ENCODE measurements at regions not wholly inside any gene's neighbourhood (a gene's known extent, or its start where the extent isn't known, plus 50 kb on each side); places are given as distances from the start of the nearest gene placed in this dataset.

- intact Hi-C loops (cut with micrococcal nuclease): no loop called here
- Histone ChIP-seq H4K20me1 (replicated peaks; ENCODE audit: control insufficient read depth, insufficient read depth, low read length) (no peaks in the 10 kb centered on the region), H3K4me1 (replicated peaks in 1 of 2; ENCODE audit: control insufficient read depth in 2 of 2, insufficient read depth in 2 of 2, low read length in 2 of 2) (no peaks in the 10 kb centered on the region), H3K79me2 (ENCODE audit: control insufficient read depth, insufficient read depth, low read length) (no peaks in the 10 kb centered on the region), H3K27me3 (ENCODE audit: control insufficient read depth in 2 of 2, insufficient read depth in 2 of 2, low read length in 2 of 2) (no peaks in the 10 kb centered on the region), H3K9ac (ENCODE audit: insufficient read depth in 1 of 2, low read depth in 2 of 2, low read length in 2 of 2) (no peak overlapping the region), H2AFZ (ENCODE audit: low read depth, low read length) (no peak overlapping the region), H3K9me3 (replicated peaks; ENCODE audit: control insufficient read depth, insufficient read depth, low read depth, low read length) (no peaks in the 10 kb centered on the region), H3K4me2 (ENCODE audit: insufficient read depth, low read length) (no peak overlapping the region), H3K4me3 (no peak overlapping the region), H3K9me1 (ENCODE audit: control insufficient read depth, insufficient read depth, low read length) (no peaks in the 10 kb centered on the region), H3K36me3 (ENCODE audit: control insufficient read depth, insufficient read depth, low read length) (no peaks in the 10 kb centered on the region), H3K27ac (ENCODE audit: extremely low read depth, low read depth, low read length) (no peak overlapping the region)
- no TSS peak for BruUV-seq (replicated peaks)
- 0% methylated on average over 4 of the region's 4 CpGs for WGBS (ENCODE audit: insufficient coverage, low coverage, missing lambda C conversion rate)
- FAIRE-seq: no peak
- in situ Hi-C loops (cut with MboI): no loop called here
- TF ChIP-seq MAX (CRISPR knock-in tag; IDR thresholded peaks at IDR 0.05) (no peak), ZSCAN29 (IDR thresholded peaks at IDR 0.05) (no peak), KDM2B (CRISPR knock-in tag; IDR thresholded peaks at IDR 0.05) (no peak), ZNF695 (CRISPR knock-in tag; IDR thresholded peaks at IDR 0.05) (no peak), KAT7 (CRISPR knock-in tag; IDR thresholded peaks at IDR 0.05; ENCODE audit: borderline replicate concordance) (no peak)
- ATAC-seq: no peak
- ChIA-PET CTCF (ENCODE audit: low intra/inter-chr PET ratio) (no interaction called here), POLR2A (no interaction called here)
- DNase-seq (ENCODE audit: extremely low read depth in 1 of 4, low spot score in 3 of 4): no peak
Observed at GRCh38 chr12:16685107-16685506, 79.1 kb upstream of the LMO3 start.

GRCh38 chr12:16681196-16681595 is 75.2 kb upstream of the LMO3 start:
- CTCF ChIA-PET (ENCODE audit: low intra/inter-chr PET ratio): no interaction called here
- Histone ChIP-seq H3K9me3 (replicated peaks; ENCODE audit: control insufficient read depth, insufficient read depth, low read depth, low read length) (no peaks in the 10 kb centered on the region), H3K4me3 (no peak overlapping the region), H3K27ac (ENCODE audit: extremely low read depth, low read depth, low read length) (no peak overlapping the region), H3K9me1 (ENCODE audit: control insufficient read depth, insufficient read depth, low read length) (no peaks in the 10 kb centered on the region), H3K36me3 (ENCODE audit: control insufficient read depth, insufficient read depth, low read length) (no peaks in the 10 kb centered on the region), H4K20me1 (replicated peaks; ENCODE audit: control insufficient read depth, insufficient read depth, low read length) (no peaks in the 10 kb centered on the region), H3K79me2 (ENCODE audit: control insufficient read depth, insufficient read depth, low read length) (no peaks in the 10 kb centered on the region), H3K4me2 (ENCODE audit: insufficient read depth, low read length) (no peak overlapping the region), H2AFZ (ENCODE audit: low read depth, low read length) (no peak overlapping the region), H3K27me3 (ENCODE audit: control insufficient read depth in 2 of 2, insufficient read depth in 2 of 2, low read length in 2 of 2) (no peaks in the 10 kb centered on the region), H3K4me1 (replicated peaks in 1 of 2; ENCODE audit: control insufficient read depth in 2 of 2, insufficient read depth in 2 of 2, low read length in 2 of 2) (no peaks in the 10 kb centered on the region), H3K9ac (ENCODE audit: insufficient read depth in 1 of 2, low read depth in 2 of 2, low read length in 2 of 2) (no peak overlapping the region)
- in situ Hi-C loops (cut with MboI): no loop called here
- DNase-seq (ENCODE audit: extremely low read depth in 1 of 4, low spot score in 3 of 4) (no peak), FAIRE-seq (no peak), ATAC-seq (no peak)
- intact Hi-C loops (cut with micrococcal nuclease): no loop called here
- BruUV-seq (replicated peaks): no TSS peak
- POLR2A ChIA-PET: no interaction called here
- TF ChIP-seq MAFF (IDR thresholded peaks at IDR 0.05; ENCODE audit: low read length) (no peak), ETV5 (CRISPR knock-in tag; IDR thresholded peaks at IDR 0.05; ENCODE audit: low read depth) (no peak), NRF1 (conservative IDR thresholded peaks at IDR 0.05 in 1 of 2, IDR thresholded peaks at IDR 0.05 in 1 of 2) (no peak), DDX20 (tag; IDR thresholded peaks at IDR 0.05; ENCODE audit: low read depth) (no peak), SMARCE1 (IDR thresholded peaks at IDR 0.05) (no peak), HMG20B (CRISPR knock-in tag; IDR thresholded peaks at IDR 0.05) (no peak), TRIM24 (IDR thresholded peaks at IDR 0.05) (no peak), FUS (optimal IDR thresholded peaks at IDR 0.05; ENCODE audit: low read depth, low read length) (no peak), HDAC1 (IDR thresholded peaks at IDR 0.05) (no peak), ESRRB (CRISPR knock-in tag; IDR thresholded peaks at IDR 0.05; ENCODE audit: borderline replicate concordance) (no peak), FOXA3 (CRISPR knock-in tag; conservative IDR thresholded peaks at IDR 0.05 in 1 of 2, IDR thresholded peaks at IDR 0.05 in 1 of 2) (no peak), PTRF (tag; IDR thresholded peaks at IDR 0.05) (no peak), ZNF584 (CRISPR knock-in tag; IDR thresholded peaks at IDR 0.05; ENCODE audit: low read depth) (no peak), EP400 (IDR thresholded peaks at IDR 0.05) (no peak), USF1 (CRISPR knock-in tag; IDR thresholded peaks at IDR 0.05) (no peak)

Data from K562 (cell line).